ENCODE measurements at regions not wholly inside any gene's neighbourhood (a gene's known extent, or its start where the extent isn't known, plus 50 kb on each side); places are given as distances from the start of the nearest gene placed in this dataset.

DNA sequence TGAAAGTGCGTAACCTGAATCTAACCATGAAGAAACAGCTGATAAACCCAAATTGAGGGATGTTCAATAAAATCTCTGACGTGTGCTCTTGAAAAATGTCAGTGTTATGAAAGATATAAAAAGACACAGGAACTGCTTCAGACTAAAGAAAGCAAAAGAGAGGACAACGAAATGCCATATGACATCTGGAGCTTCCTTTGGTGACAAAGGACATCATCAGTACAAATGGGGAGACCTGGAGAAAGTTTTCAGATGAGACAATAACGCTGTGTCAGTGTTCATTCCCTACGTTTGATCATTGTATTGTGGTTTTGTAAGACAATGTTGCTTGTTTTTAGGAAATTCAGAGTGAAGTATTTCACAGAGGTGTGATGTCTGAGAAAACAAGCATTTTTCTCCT lies 125.9 kb upstream of the MAP1LC3B2 start:
- peak overlapping the region in 1 of 5 donors; percentile 83 for H3K27ac ChIP-seq
- H3K36me3 ChIP-seq (replicated peaks in 1 of 2), result no peaks in the 10 kb centered on the region
- intact Hi-C loops (cut with DNase I), result no loop called here
- no peak for DNase-seq
- H3K27me3 ChIP-seq, result no peaks in the 10 kb centered on the region
- H3K9me3 ChIP-seq (replicated peaks in 1 of 3), result no peaks in the 10 kb centered on the region
- H3K4me1 ChIP-seq (replicated peaks in 1 of 2), result peaks cover 0 to 6% of the 10 kb centered on the region in 2 donors
- no peak overlapping the region for H3K4me3 ChIP-seq
- 47 to 67% (median 57%) methylated on average over 5 of the region's 5 CpGs for WGBS, 4 donors
- TF ChIP-seq CTCF (IDR thresholded peaks at IDR 0.05), result no peak

GRCh38 chr12:116434155-116435011 lies 124.8 kb upstream of the MAP1LC3B2 start:
- peak; percentile 48 to 84 (median 67) for DNase-seq
- Histone ChIP-seq H3K36me3 (replicated peaks in 1 of 2) (no peaks in the 10 kb centered on the region), H3K27me3 (no peaks in the 10 kb centered on the region), H3K4me3 (no peak overlapping the region), H3K4me1 (replicated peaks in 1 of 2) (peaks cover 0 to 6% of the 10 kb centered on the region in 2 donors), H3K27ac (peak overlapping the region in 2 of 5 donors; percentile 26 to 83), H3K9me3 (replicated peaks in 1 of 3) (no peaks in the 10 kb centered on the region)
- TF ChIP-seq CTCF (IDR thresholded peaks at IDR 0.05) (no peak), POLR2A (IDR thresholded peaks at IDR 0.05) (no peak)
- intact Hi-C loops (cut with DNase I), result no loop called here
- WGBS, 4 donors, result 34 to 41% (median 35%) methylated on average over 10 to 17 of the region's 17 CpGs

GRCh38 chr12:116435984-116436383 lies 123.2 kb upstream of the MAP1LC3B2 start:
- Histone ChIP-seq H3K4me3 (no peak overlapping the region), H3K36me3 (replicated peaks in 1 of 2) (no peaks in the 10 kb centered on the region), H3K4me1 (replicated peaks in 1 of 2) (peaks cover 0 to 6% of the 10 kb centered on the region in 2 donors), H3K27ac (no peak overlapping the region), H3K9me3 (replicated peaks in 1 of 3) (no peaks in the 10 kb centered on the region), H3K27me3 (no peaks in the 10 kb centered on the region)
- 82 to 88% (median 85%) methylated on average over 3 of the region's 3 CpGs for WGBS, 4 donors
- no peak for DNase-seq
- no peak for TF ChIP-seq POLR2A (IDR thresholded peaks at IDR 0.05)
- TF ChIP-seq CTCF (IDR thresholded peaks at IDR 0.05), result no peak
- intact Hi-C loops (cut with DNase I), result no loop called here

DNA sequence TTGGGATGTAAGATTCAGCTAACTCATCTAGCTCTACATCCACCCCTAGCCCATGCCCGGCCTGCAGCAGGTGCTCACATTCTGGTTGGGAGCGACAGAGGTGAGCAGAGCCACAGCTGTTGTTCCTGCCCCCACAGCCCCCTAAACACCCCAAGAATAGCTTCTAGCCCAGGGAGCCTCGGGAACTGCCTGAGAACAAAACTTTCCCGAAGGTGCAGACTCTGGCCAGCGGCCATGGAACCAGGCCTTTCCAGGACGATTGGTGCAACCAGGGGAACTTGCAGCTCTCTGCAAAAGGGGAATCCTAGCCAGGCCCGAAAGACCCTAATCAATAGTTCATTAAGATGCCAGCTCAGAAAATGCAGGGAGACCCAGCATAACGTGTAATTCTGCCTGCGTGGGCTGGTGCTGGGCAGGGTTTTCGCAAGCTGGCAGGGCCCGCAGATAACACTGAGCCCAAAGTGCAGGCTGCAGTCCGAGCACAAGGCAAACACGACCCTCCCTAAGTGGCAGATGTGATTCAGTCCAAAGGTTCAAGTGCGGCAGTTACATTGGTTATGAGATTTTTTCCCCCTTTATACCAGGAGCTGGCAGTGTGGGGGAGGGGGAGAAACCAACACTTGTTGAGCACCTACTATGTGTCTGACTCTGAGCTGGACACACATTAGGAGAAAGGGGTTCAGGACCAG lies 122.5 kb upstream of the MAP1LC3B2 start:
- intact Hi-C loops (cut with DNase I), result no loop called here
- WGBS, 4 donors, result 81 to 89% (median 83%) methylated on average over 9 to 14 of the region's 14 CpGs

More for the DNA sequence above, 122.5 kb upstream of the MAP1LC3B2 start:
- Histone ChIP-seq H3K36me3 (replicated peaks in 1 of 2) (no peaks in the 10 kb centered on the region), H3K4me1 (replicated peaks in 1 of 2) (peaks cover 0 to 6% of the 10 kb centered on the region in 2 donors), H3K9me3 (replicated peaks in 1 of 3) (no peaks in the 10 kb centered on the region), H3K27me3 (no peaks in the 10 kb centered on the region), H3K27ac (no peak overlapping the region), H3K4me3 (no peak overlapping the region)
- no peak for DNase-seq
- TF ChIP-seq CTCF (IDR thresholded peaks at IDR 0.05) (no peak), POLR2A (IDR thresholded peaks at IDR 0.05) (no peak)

All from adrenal gland (tissue), 9 donors.